Stomach (tissue), 8 donors: ENCODE measurements at regions not wholly inside any gene's neighbourhood (a gene's known extent, or its start where the extent isn't known, plus 50 kb on each side); places are given as distances from the start of the nearest gene placed in this dataset.

Source experiments
- DNase-seq, 2 donors: peaks; one replicate each; pipeline versions ENCODE4 v3.0.0 to v3.0.0-alpha.2; 2013 to 2019
- H3K27ac ChIP-seq, 5 donors: fragments of 200-600 bp in 4 of 5; sonication (generic) in 4 of 5; one replicate each; pipeline ENCODE4 v1.5.1; 2013 to 2019; ENCODE audit warnings: mild to moderate bottlenecking in 1 of 5, moderate library complexity in 1 of 5
- H3K27me3 ChIP-seq, 3 donors: fragments of 200-600 bp; sonication (generic); one replicate each; pipeline ENCODE4 v1.5.1; 2017 to 2019; ENCODE audit warnings: mixed run types in 1 of 3
- H3K36me3 ChIP-seq, 4 donors: fragments of 200-600 bp; sonication (generic); 1 replicate in 3 of 4; 2 replicates in 1 of 4; pipeline ENCODE4 v1.5.1; 2016 to 2019
- H3K4me1 ChIP-seq, 4 donors: fragments of 200-600 bp; sonication (generic); one replicate each; pipeline ENCODE4 v1.5.1; 2016 to 2019
- H3K4me3 ChIP-seq, 4 donors: fragments of 200-600 bp; sonication (generic) in 3 of 4; one replicate each; pipeline ENCODE4 v1.5.1; 2016 to 2019; ENCODE audit warnings: mild to moderate bottlenecking in 1 of 4
- H3K9me3 ChIP-seq, 4 donors: fragments of 200-600 bp; sonication (generic); one replicate each; pipeline ENCODE4 v1.5.1; 2016 to 2019
- CTCF ChIP-seq, 7 experiments: fragments of 450-650 bp in 4 of 7; fragments of 200-600 bp in 3 of 7; sonication (generic) in 3 of 7; IDR thresholded peaks; one replicate each; pipeline ENCODE4 v1.5.1; 2016 to 2019; ENCODE audit warnings: antibody characterized with exemption in 7 of 7, control low read depth in 2 of 7, mild to moderate bottlenecking in 1 of 7
- EP300 ChIP-seq: sonication (generic); formaldehyde crosslinking; IDR thresholded peaks from one replicate; pipeline ENCODE4 v1.6.1; 2017; ENCODE audit warnings: antibody characterized with exemption
- POLR2A ChIP-seq, 4 donors: fragments of 450-650 bp; IDR thresholded peaks; one replicate each; pipeline ENCODE4 v1.6.1; 2016; ENCODE audit warnings: antibody characterized with exemption in 4 of 4, control low read depth in 2 of 4, mild to moderate bottlenecking in 1 of 4, moderate library complexity in 1 of 4
- POLR2AphosphoS5 ChIP-seq, 3 donors: sonication (generic); formaldehyde crosslinking; IDR thresholded peaks; one replicate each; pipeline ENCODE4 v1.6.1; 2016; ENCODE audit warnings: antibody characterized with exemption in 3 of 3
- WGBS, 5 donors: extraction: QIAGEN DNeasy Blood & Tissue Kit in 3 of 5; methylation state at CpG; one replicate each; pipeline versions ENCODE4 v1.1.5 to v1.1.7; 2013 to 2018; 5-methylcytosine and 5-hydroxymethylcytosine counted together
- intact Hi-C: fragments of 100-400 bp; cut with DNase I; formaldehyde crosslinking; loops from one replicate; pipeline ENCODE4 v1.15.1; 2023; ENCODE audit warnings: low total_unique reads
- donor health status: healthy with polysubstance abuse.
- donor health status: Bipolar disorder and iron deficiency.
- donor health status: healthy.

DNA sequence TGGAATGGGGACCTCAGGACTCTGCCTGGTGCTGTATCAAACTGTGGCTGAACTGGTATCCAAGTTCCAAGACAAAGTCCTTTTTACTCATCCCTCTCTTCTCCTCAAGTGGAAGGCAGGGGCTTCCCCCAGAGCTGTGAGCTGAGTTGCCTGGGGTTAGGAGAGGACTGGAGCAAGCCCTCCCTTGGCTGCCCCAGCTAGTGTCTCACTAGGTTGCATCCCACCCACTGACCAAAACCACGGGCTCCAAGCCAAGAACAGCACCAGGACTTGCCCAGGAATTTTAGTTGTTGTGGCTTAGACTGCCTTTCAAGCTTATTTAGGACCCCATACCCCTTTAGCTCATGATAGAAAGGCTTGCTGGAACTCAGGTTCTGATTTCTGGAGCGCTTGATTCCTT, 158.7 kb upstream of the TNC start:
- no peak for TF ChIP-seq POLR2AphosphoS5 (IDR thresholded peaks at IDR 0.05)
- no peak for TF ChIP-seq POLR2A (IDR thresholded peaks at IDR 0.05)
- no peak for TF ChIP-seq CTCF (IDR thresholded peaks at IDR 0.05)
- TF ChIP-seq EP300 = no peak
- Histone ChIP-seq H3K4me1 (no peaks in the 10 kb centered on the region), H3K9me3 (no peaks in the 10 kb centered on the region), H3K27me3 (no peaks in the 10 kb centered on the region), H3K27ac (no peak overlapping the region), H3K36me3 (no peaks in the 10 kb centered on the region), H3K4me3 (no peak overlapping the region)
- intact Hi-C loops = no loop called here
- DNase-seq = no peak
- WGBS, 5 donors = 83 to 100% (median 90%) methylated on average over 1 to 2 of the region's 2 CpGs

GRCh38 chr9:115277301-115277700, 159.3 kb upstream of the TNC start:
- Histone ChIP-seq H3K9me3 (no peaks in the 10 kb centered on the region), H3K4me3 (no peak overlapping the region), H3K27ac (no peak overlapping the region), H3K27me3 (no peaks in the 10 kb centered on the region), H3K4me1 (no peaks in the 10 kb centered on the region), H3K36me3 (no peaks in the 10 kb centered on the region)
- 54 to 68% (median 64%) methylated on average over 3 of the region's 3 CpGs for WGBS, 5 donors
- intact Hi-C loops = no loop called here
- DNase-seq = no peak
- TF ChIP-seq POLR2A (IDR thresholded peaks at IDR 0.05) (no peak), CTCF (IDR thresholded peaks at IDR 0.05) (no peak), EP300 (no peak), POLR2AphosphoS5 (IDR thresholded peaks at IDR 0.05) (no peak)

DNA sequence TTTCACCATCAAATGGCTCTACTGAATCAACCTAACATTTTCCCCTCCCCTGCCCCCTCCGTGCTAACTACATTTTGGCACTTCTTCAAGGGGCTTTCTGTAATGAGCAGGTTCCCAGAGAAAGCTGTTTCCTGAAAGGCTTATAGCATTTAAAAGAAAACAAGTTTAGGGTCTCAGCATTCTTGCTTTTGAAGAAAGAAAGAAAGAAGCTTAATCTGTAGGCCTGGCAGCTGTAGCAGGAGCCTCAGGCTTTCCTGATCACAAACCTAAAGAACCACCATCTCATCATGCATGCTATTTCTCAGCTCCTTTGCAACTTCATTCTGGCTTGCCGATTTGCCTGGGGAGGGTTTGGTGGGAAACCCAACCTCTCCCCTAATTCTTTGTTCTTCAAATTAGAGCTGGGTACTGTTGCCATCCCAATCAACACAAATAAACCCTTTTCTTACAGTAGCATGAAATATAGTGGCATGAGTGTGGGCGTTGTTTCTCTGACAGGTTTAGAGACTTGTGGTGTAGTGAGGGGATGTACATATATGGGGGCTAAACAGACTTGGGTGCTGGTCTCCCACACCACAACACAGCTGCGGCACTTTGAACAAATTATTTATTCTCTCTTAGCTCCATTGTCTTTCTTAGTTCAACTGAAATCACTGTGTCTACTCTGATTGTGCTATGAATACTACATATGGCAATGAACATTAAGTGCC, 160.5 kb upstream of the TNC start:
- Histone ChIP-seq H3K9me3 (no peaks in the 10 kb centered on the region), H3K4me3 (no peak overlapping the region), H3K4me1 (no peaks in the 10 kb centered on the region), H3K27me3 (no peaks in the 10 kb centered on the region), H3K36me3 (no peaks in the 10 kb centered on the region), H3K27ac (no peak overlapping the region)
- TF ChIP-seq CTCF (IDR thresholded peaks at IDR 0.05) (no peak), EP300 (no peak), POLR2AphosphoS5 (IDR thresholded peaks at IDR 0.05) (no peak), POLR2A (IDR thresholded peaks at IDR 0.05) (no peak)
- intact Hi-C loops = no loop called here
- DNase-seq = no peak
- WGBS, 5 donors = 64 to 74% (median 72%) methylated on average over 4 of the region's 4 CpGs

GRCh38 chr9:115283395-115283794, 165.4 kb upstream of the TNC start:
- Histone ChIP-seq H3K4me3 (no peak overlapping the region), H3K9me3 (no peaks in the 10 kb centered on the region), H3K36me3 (no peaks in the 10 kb centered on the region), H3K27ac (no peak overlapping the region), H3K27me3 (no peaks in the 10 kb centered on the region), H3K4me1 (no peaks in the 10 kb centered on the region)
- no peak for DNase-seq
- no peak for TF ChIP-seq CTCF (IDR thresholded peaks at IDR 0.05)
- TF ChIP-seq POLR2A (IDR thresholded peaks at IDR 0.05) = no peak
- TF ChIP-seq EP300 = no peak
- TF ChIP-seq POLR2AphosphoS5 (IDR thresholded peaks at IDR 0.05) = no peak
- intact Hi-C loops = no loop called here
- 79 to 89% (median 88%) methylated on average over 1 of the region's 1 CpG for WGBS, 5 donors
